ENCODE measurements at regions not wholly inside any gene's neighbourhood (a gene's known extent, or its start where the extent isn't known, plus 50 kb on each side); places are given as distances from the start of the nearest gene placed in this dataset.

- DNase-seq (ENCODE audit: low read depth, low spot score), result no peak
- no peak overlapping the region for H3K4me3 ChIP-seq (ENCODE audit: low read length)
Measured at GRCh38 chr1:4532656-4533055, 121.8 kb upstream of the AJAP1 start.

GRCh38 chr1:4546911-4547310, 107.5 kb upstream of the AJAP1 start:
- no peak overlapping the region for H3K4me3 ChIP-seq (ENCODE audit: low read length)
- no peak for DNase-seq (ENCODE audit: low read depth, low spot score)

- H3K4me3 ChIP-seq (ENCODE audit: low read length), result no peak overlapping the region
- DNase-seq (ENCODE audit: low read depth, low spot score), result no peak
Measured at GRCh38 chr1:4549930-4550329, 104.5 kb upstream of the AJAP1 start.

- no peak overlapping the region for H3K4me3 ChIP-seq (ENCODE audit: low read length)
- no peak for DNase-seq (ENCODE audit: low read depth, low spot score)
Measured at GRCh38 chr1:4550941-4551340, 103.5 kb upstream of the AJAP1 start.

GRCh38 chr1:4551706-4552105, 102.7 kb upstream of the AJAP1 start:
- no peak overlapping the region for H3K4me3 ChIP-seq (ENCODE audit: low read length)
- no peak for DNase-seq (ENCODE audit: low read depth, low spot score)

- no peak for DNase-seq (ENCODE audit: low read depth, low spot score)
- no peak overlapping the region for H3K4me3 ChIP-seq (ENCODE audit: low read length)
Measured at GRCh38 chr1:4553761-4554160, 100.6 kb upstream of the AJAP1 start.

- no peak overlapping the region for H3K4me3 ChIP-seq (ENCODE audit: low read length)
- DNase-seq (ENCODE audit: low read depth, low spot score), result no peak
Measured at GRCh38 chr1:4554271-4554865, 100.0 kb upstream of the AJAP1 start.

GRCh38 chr1:4557949-4558348, 96.5 kb upstream of the AJAP1 start:
- DNase-seq (ENCODE audit: low read depth, low spot score), result no peak
- no peak overlapping the region for H3K4me3 ChIP-seq (ENCODE audit: low read length)

GRCh38 chr1:4561205-4561604, 93.2 kb upstream of the AJAP1 start:
- H3K4me3 ChIP-seq (ENCODE audit: low read length), result no peak overlapping the region
- no peak for DNase-seq (ENCODE audit: low read depth, low spot score)

GRCh38 chr1:4562321-4562720, 92.1 kb upstream of the AJAP1 start:
- H3K4me3 ChIP-seq (ENCODE audit: low read length), result no peak overlapping the region
- no peak for DNase-seq (ENCODE audit: low read depth, low spot score)

GRCh38 chr1:4563586-4563985, 90.8 kb upstream of the AJAP1 start:
- H3K4me3 ChIP-seq (ENCODE audit: low read length), result no peak overlapping the region
- DNase-seq (ENCODE audit: low read depth, low spot score), result no peak

GRCh38 chr1:4564051-4564450, 90.4 kb upstream of the AJAP1 start:
- no peak for DNase-seq (ENCODE audit: low read depth, low spot score)

GRCh38 chr1:4565166-4565565, 89.2 kb upstream of the AJAP1 start:
- no peak overlapping the region for H3K4me3 ChIP-seq (ENCODE audit: low read length)
- no peak for DNase-seq (ENCODE audit: low read depth, low spot score)

More at GRCh38 chr1:4564051-4564450, 90.4 kb upstream of the AJAP1 start:
- no peak overlapping the region for H3K4me3 ChIP-seq (ENCODE audit: low read length)

GRCh38 chr1:4565801-4566449, 88.5 kb upstream of the AJAP1 start:
- no peak for DNase-seq (ENCODE audit: low read depth, low spot score)
- H3K4me3 ChIP-seq (ENCODE audit: low read length), result no peak overlapping the region

- no peak for DNase-seq (ENCODE audit: low read depth, low spot score)
- H3K4me3 ChIP-seq (ENCODE audit: low read length), result no peak overlapping the region
Measured at GRCh38 chr1:4571263-4571662, 83.1 kb upstream of the AJAP1 start.

- no peak overlapping the region for H3K4me3 ChIP-seq (ENCODE audit: low read length)
- DNase-seq (ENCODE audit: low read depth, low spot score), result no peak
Measured at GRCh38 chr1:4573526-4573925, 80.9 kb upstream of the AJAP1 start.

- H3K4me3 ChIP-seq (ENCODE audit: low read length), result no peak overlapping the region
Measured at GRCh38 chr1:4581807-4582206, 72.6 kb upstream of the AJAP1 start.

GRCh38 chr1:4584449-4584848, 70.0 kb upstream of the AJAP1 start:
- DNase-seq (ENCODE audit: low read depth, low spot score), result no peak
- H3K4me3 ChIP-seq (ENCODE audit: low read length), result no peak overlapping the region

More at GRCh38 chr1:4581807-4582206, 72.6 kb upstream of the AJAP1 start:
- no peak for DNase-seq (ENCODE audit: low read depth, low spot score)

GRCh38 chr1:4585216-4585615, 69.2 kb upstream of the AJAP1 start:
- H3K4me3 ChIP-seq (ENCODE audit: low read length), result no peak overlapping the region
- no peak for DNase-seq (ENCODE audit: low read depth, low spot score)

GRCh38 chr1:4585705-4586104, 68.7 kb upstream of the AJAP1 start:
- DNase-seq (ENCODE audit: low read depth, low spot score), result no peak
- no peak overlapping the region for H3K4me3 ChIP-seq (ENCODE audit: low read length)

- no peak for DNase-seq (ENCODE audit: low read depth, low spot score)
- H3K4me3 ChIP-seq (ENCODE audit: low read length), result no peak overlapping the region
Measured at GRCh38 chr1:4586611-4587160, 67.7 kb upstream of the AJAP1 start.
